ENCODE measurements at regions not wholly inside any gene's neighbourhood (a gene's known extent, or its start where the extent isn't known, plus 50 kb on each side); places are given as distances from the start of the nearest gene placed in this dataset.
A peak's percentile ranks its signal among the peaks of the same experiment; 100 is the strongest.

GRCh38 chr12:100675432-100675831 is 101.9 kb downstream of the GAS2L3 start:
- 43 to 57% methylated on average over 4 of the region's 4 CpGs for WGBS, 2 donors
- DNase-seq, result peak; percentile 23

GRCh38 chr12:100681074-100681473 is 107.6 kb downstream of the GAS2L3 start:
- Histone ChIP-seq H3K4me3 (no peak overlapping the region), H3K27ac (no peak overlapping the region), H3K36me3 (ENCODE audit: low read depth, missing control alignments) (no peaks in the 10 kb centered on the region), H3K27me3 (no peaks in the 10 kb centered on the region), H3K4me1 (no peaks in the 10 kb centered on the region), H3K9me3 (no peaks in the 10 kb centered on the region)
- DNase-seq, result no peak
- TF ChIP-seq CTCF (IDR thresholded peaks at IDR 0.05) (no peak), POLR2A (IDR thresholded peaks at IDR 0.05) (no peak)
- intact Hi-C loops (cut with DNase I; ENCODE audit: low total_unique reads), result no loop called here

More at GRCh38 chr12:100675432-100675831, 101.9 kb downstream of the GAS2L3 start:
- H3K36me3 ChIP-seq (ENCODE audit: low read depth, missing control alignments), result no peaks in the 10 kb centered on the region
- no peaks in the 10 kb centered on the region for H3K4me1 ChIP-seq
- no peaks in the 10 kb centered on the region for H3K27me3 ChIP-seq
- no peaks in the 10 kb centered on the region for H3K9me3 ChIP-seq
- TF ChIP-seq CTCF (IDR thresholded peaks at IDR 0.05) (no peak), POLR2A (IDR thresholded peaks at IDR 0.05) (no peak)
- H3K27ac ChIP-seq, result no peak overlapping the region
- intact Hi-C loops (cut with DNase I; ENCODE audit: low total_unique reads), result no loop called here
- H3K4me3 ChIP-seq, result no peak overlapping the region

- DNase-seq, result no peak
- H3K4me3 ChIP-seq, result no peak overlapping the region
- TF ChIP-seq CTCF (IDR thresholded peaks at IDR 0.05), result no peak
- no peak for TF ChIP-seq POLR2A (IDR thresholded peaks at IDR 0.05)
- no peaks in the 10 kb centered on the region for H3K27me3 ChIP-seq
- intact Hi-C loops (cut with DNase I; ENCODE audit: low total_unique reads), result no loop called here
- no peaks in the 10 kb centered on the region for H3K9me3 ChIP-seq
- 75 to 77% methylated on average over 2 of the region's 2 CpGs for WGBS, 2 donors
- H3K36me3 ChIP-seq (ENCODE audit: low read depth, missing control alignments), result no peaks in the 10 kb centered on the region
- H3K4me1 ChIP-seq, result no peaks in the 10 kb centered on the region
- no peak overlapping the region for H3K27ac ChIP-seq
Measured at GRCh38 chr12:100682178-100682577, 108.7 kb downstream of the GAS2L3 start.

GRCh38 chr12:100687686-100688085 is 106.9 kb upstream of the ANO4 start:
- Histone ChIP-seq H3K27ac (no peak overlapping the region), H3K27me3 (no peaks in the 10 kb centered on the region)
- WGBS, 2 donors, result 79 to 92% methylated on average over 1 of the region's 1 CpG

More at GRCh38 chr12:100687686-100688085, 106.9 kb upstream of the ANO4 start:
- Histone ChIP-seq H3K9me3 (no peaks in the 10 kb centered on the region), H3K36me3 (ENCODE audit: low read depth, missing control alignments) (no peaks in the 10 kb centered on the region), H3K4me1 (no peaks in the 10 kb centered on the region), H3K4me3 (no peak overlapping the region)
- TF ChIP-seq POLR2A (IDR thresholded peaks at IDR 0.05) (no peak), CTCF (IDR thresholded peaks at IDR 0.05) (no peak)
- intact Hi-C loops (cut with DNase I; ENCODE audit: low total_unique reads), result no loop called here
- DNase-seq, result no peak
